A549 (cell line): ENCODE measurements at regions not wholly inside any gene's neighbourhood (a gene's known extent, or its start where the extent isn't known, plus 50 kb on each side); places are given as distances from the start of the nearest gene placed in this dataset.

ENCODE experiments used
- ATAC-seq, 2 experiments: fragments of 200-7000 bp in 1 of 2; fragments of >200 bp in 1 of 2; cut with Nextera tagmentation in 1 of 2; cut with Tn5 transposase in 1 of 2; 3 replicates each; pipeline versions ENCODE4 v1.8.0 to v1.9.1; 2018 to 2020; ENCODE audit warnings: mild to moderate bottlenecking in 1 of 2, moderate library complexity in 1 of 2
- CTCF ChIA-PET: fragments of 300-600 bp; sonication (Branson Sonifier 250); formaldehyde crosslinking; extraction: SDS; loops from one replicate; lab custom pipeline; 2021; ENCODE audit warnings: antibody characterized with exemption, inconsistent platforms; lab: Yijun Ruan, JAX
- POLR2A ChIA-PET: fragments of 350-600 bp; formaldehyde crosslinking; extraction: SDS; loops from one replicate; lab custom pipeline; 2021; ENCODE audit warnings: antibody characterized with exemption, inconsistent platforms; lab: Yijun Ruan, JAX
- DNase-seq, 2 experiments: peaks; one replicate each; pipeline versions ENCODE4 v3.0.0 to v3.0.0-alpha.2; 2011 to 2016; ENCODE audit warnings: low read depth in 1 of 2, low spot score in 1 of 2
- FAIRE-seq: peaks from 2 replicates; lab custom pipeline; 2011; peaks lifted over from hg19 to GRCh38; lab: Jason Lieb, UNC
- H3K27ac ChIP-seq, 2 experiments: fragments of >200 bp; sonication (Bioruptor Twin); formaldehyde crosslinking; 3 replicates each; pipeline ENCODE4 v1.5.1; 2016 to 2017
- H3K4me1 ChIP-seq: fragments of >200 bp; sonication (Bioruptor Twin); formaldehyde crosslinking; 3 replicates; pipeline ENCODE4 v1.6.1; 2016
- H3K4me2 ChIP-seq: fragments of >200 bp; sonication (Bioruptor Twin); formaldehyde crosslinking; 3 replicates; pipeline ENCODE4 v1.6.1; 2016
- H3K4me3 ChIP-seq: fragments of >200 bp; sonication (Bioruptor Twin); formaldehyde crosslinking; 3 replicates; pipeline ENCODE4 v1.5.1; 2016
- H3K9me3 ChIP-seq: fragments of >200 bp; sonication (Bioruptor Twin); formaldehyde crosslinking; 3 replicates; pipeline ENCODE4 v1.6.1; 2016
- BHLHE40 ChIP-seq: IDR thresholded peaks from 2 replicates; pipeline ENCODE4 v1.6.1; 2012; ENCODE audit warnings: low read depth, low read length, inconsistent platforms
- CBX2 ChIP-seq: fragments of 200-600 bp; sonication (generic); IDR thresholded peaks from 2 replicates; pipeline ENCODE4 v1.6.1; 2016; ENCODE audit warnings: low read depth, mild to moderate bottlenecking, borderline replicate concordance
- CBX8 ChIP-seq: fragments of 200-600 bp; sonication (generic); IDR thresholded peaks from 2 replicates; pipeline ENCODE4 v1.6.1; 2016
- CHD2 ChIP-seq: fragments of 150-350 bp; IDR thresholded peaks from 2 replicates; pipeline ENCODE4 v1.6.1; 2014; ENCODE audit warnings: low read length; ENCODE audit not compliant: partially characterized antibody
- CHD4 ChIP-seq: fragments of 200-600 bp; sonication (generic); IDR thresholded peaks from 2 replicates; pipeline ENCODE4 v1.6.1; 2016; ENCODE audit warnings: antibody characterized with exemption, mild to moderate bottlenecking, borderline replicate concordance
- E2F6 ChIP-seq: IDR thresholded peaks from 2 replicates; pipeline ENCODE4 v1.6.1; 2012; ENCODE audit warnings: low read depth, borderline replicate concordance
- EHF ChIP-seq: fragments of 250-450 bp; sonication (Bioruptor Pico); IDR thresholded peaks from 2 replicates; pipeline ENCODE4 v1.5.0; 2020; ENCODE audit warnings: mild to moderate bottlenecking
- EP300 ChIP-seq, 2 experiments: fragments of >200 bp; sonication (Bioruptor Twin); formaldehyde crosslinking; IDR thresholded peaks; 2 replicates in 1 of 2; 3 replicates in 1 of 2; pipeline ENCODE4 v1.6.1; 2016 to 2017
- FOSL2 ChIP-seq, 2 experiments: fragments of 450-650 bp in 1 of 2; fragments of >200 bp in 1 of 2; sonication (Bioruptor Twin) in 1 of 2; formaldehyde crosslinking; IDR thresholded peaks; 2 replicates each; pipeline versions ENCODE4 v1.5.0 to v1.6.1; 2016 to 2020; ENCODE audit warnings: mild to moderate bottlenecking in 1 of 2, moderate library complexity in 1 of 2
- FOXS1 ChIP-seq: fragments of 250-450 bp; sonication (Bioruptor Pico); IDR thresholded peaks from 2 replicates; pipeline ENCODE4 v1.5.0; 2020; ENCODE audit warnings: mild to moderate bottlenecking, moderate library complexity
- HDAC2 ChIP-seq: fragments of 200-600 bp; sonication (generic); IDR thresholded peaks from 2 replicates; pipeline ENCODE4 v1.6.1; 2016
- HOXB5 ChIP-seq: fragments of 250-450 bp; sonication (Bioruptor Pico); IDR thresholded peaks from 2 replicates; pipeline ENCODE4 v1.5.0; 2020; ENCODE audit warnings: mild to moderate bottlenecking, moderate library complexity
- KDM1A ChIP-seq: fragments of 200-600 bp; sonication (generic); IDR thresholded peaks from 2 replicates; pipeline ENCODE4 v1.6.1; 2016; ENCODE audit warnings: low read depth, mild to moderate bottlenecking
- MYC ChIP-seq: IDR thresholded peaks from 2 replicates; pipeline ENCODE4 v1.6.1; 2012; ENCODE audit warnings: mild to moderate bottlenecking, inconsistent platforms, low read length, improper control_type of control experiment, borderline replicate concordance
- NFE2L2 ChIP-seq: fragments of 150-350 bp; conservative IDR thresholded peaks from 2 replicates; pipeline ENCODE4 v1.6.1; 2014; ENCODE audit warnings: low read length
- NPAS2 ChIP-seq: fragments of 250-450 bp; sonication (Bioruptor Pico); IDR thresholded peaks from 2 replicates; pipeline ENCODE4 v1.8.0; 2022; ENCODE audit warnings: mild to moderate bottlenecking, moderate library complexity, borderline replicate concordance
- PBX3 ChIP-seq: IDR thresholded peaks from 2 replicates; pipeline ENCODE4 v1.6.1; 2012
- PHF8 ChIP-seq: fragments of 200-600 bp; sonication (generic); IDR thresholded peaks from 2 replicates; pipeline ENCODE4 v1.6.1; 2016; ENCODE audit warnings: low read depth, mild to moderate bottlenecking, antibody characterized with exemption, moderate library complexity, borderline replicate concordance
- POLR2A ChIP-seq: IDR thresholded peaks from 2 replicates; pipeline ENCODE4 v1.6.1; 2012; ENCODE audit warnings: mild to moderate bottlenecking, low read length
- POLR2AphosphoS2 ChIP-seq: conservative IDR thresholded peaks from 2 replicates; pipeline ENCODE4 v1.6.1; 2012; ENCODE audit warnings: low read length, improper control_type of control experiment, inconsistent platforms
- RCOR1 ChIP-seq: fragments of 150-350 bp; IDR thresholded peaks from 2 replicates; pipeline ENCODE4 v1.6.1; 2014; ENCODE audit warnings: antibody characterized with exemption, low read length, low read depth
- RFX5 ChIP-seq: fragments of 450-650 bp; IDR thresholded peaks from 2 replicates; pipeline ENCODE4 v1.7.1; 2014; ENCODE audit warnings: antibody characterized with exemption, mild to moderate bottlenecking, moderate library complexity
- RNF2 ChIP-seq: fragments of 200-600 bp; sonication (generic); IDR thresholded peaks from 2 replicates; pipeline ENCODE4 v1.6.1; 2016; ENCODE audit warnings: low read depth, mild to moderate bottlenecking, antibody characterized with exemption, moderate library complexity, borderline replicate concordance
- TFCP2L1 ChIP-seq: fragments of 250-450 bp; sonication (Bioruptor Pico); IDR thresholded peaks from 2 replicates; pipeline ENCODE4 v1.5.0; 2021; ENCODE audit warnings: mild to moderate bottlenecking
- ZFP36 ChIP-seq: fragments of 450-650 bp; IDR thresholded peaks from 2 replicates; pipeline ENCODE4 v1.6.1; 2014; ENCODE audit warnings: borderline replicate concordance; ENCODE audit not compliant: partially characterized antibody
- ZNF302 ChIP-seq: fragments of 250-450 bp; sonication (Bioruptor Pico); IDR thresholded peaks from 2 replicates; pipeline ENCODE4 v1.9.0; 2021; ENCODE audit warnings: inconsistent platforms, mild to moderate bottlenecking, moderate library complexity
- ZSCAN20 ChIP-seq: fragments of 250-450 bp; sonication (Bioruptor Pico); IDR thresholded peaks from 2 replicates; pipeline ENCODE4 v1.8.0; 2022; ENCODE audit warnings: mild to moderate bottlenecking, moderate library complexity
- WGBS: methylation state at CpG from one replicate; pipeline ENCODE4 v1.1.6; 2017; ENCODE audit errors: missing lambda C conversion rate; 5-methylcytosine and 5-hydroxymethylcytosine counted together
- TF ChIP-seq, protein P1 (sequence below): fragments of 450-650 bp; IDR thresholded peaks from 2 replicates; pipeline ENCODE4 v1.6.1; 2014; ENCODE audit warnings: antibody characterized with exemption
- TF ChIP-seq, protein P2 (sequence below): fragments of 150-350 bp; IDR thresholded peaks from 2 replicates; pipeline ENCODE4 v1.6.1; 2014; ENCODE audit warnings: low read depth, mild to moderate bottlenecking, low read length
- TF ChIP-seq, protein P3 (sequence below): fragments of >200 bp; sonication (Bioruptor Twin); formaldehyde crosslinking; IDR thresholded peaks from 3 replicates; pipeline ENCODE4 v1.6.1; 2016

GRCh38 chr3:95459706-95460105 lies 1354.7 kb upstream of the EPHA6 start:
- ATAC-seq (no peak), FAIRE-seq (no peak), DNase-seq (no peak)
- POLR2A ChIA-PET = no interaction called here
- Histone ChIP-seq H3K4me1 (no peaks in the 10 kb centered on the region), H3K27ac (no peak overlapping the region), H3K4me3 (no peak overlapping the region), H3K9me3 (no peaks in the 10 kb centered on the region), H3K4me2 (no peak overlapping the region)
- CTCF ChIA-PET = no interaction called here
- WGBS = 41% methylated on average over 3 of the region's 3 CpGs
- TF ChIP-seq POLR2A (no peak), HDAC2 (no peak), EHF (CRISPR knock-in tag) (no peak), CBX8 (no peak), RFX5 (no peak), ZFP36 (no peak), NFE2L2 (no peak), RNF2 (no peak), PBX3 (no peak), RCOR1 (no peak), ZNF302 (no peak), MYC (no peak), KDM1A (no peak), PHF8 (no peak)
- TF ChIP-seq, protein P1, sequence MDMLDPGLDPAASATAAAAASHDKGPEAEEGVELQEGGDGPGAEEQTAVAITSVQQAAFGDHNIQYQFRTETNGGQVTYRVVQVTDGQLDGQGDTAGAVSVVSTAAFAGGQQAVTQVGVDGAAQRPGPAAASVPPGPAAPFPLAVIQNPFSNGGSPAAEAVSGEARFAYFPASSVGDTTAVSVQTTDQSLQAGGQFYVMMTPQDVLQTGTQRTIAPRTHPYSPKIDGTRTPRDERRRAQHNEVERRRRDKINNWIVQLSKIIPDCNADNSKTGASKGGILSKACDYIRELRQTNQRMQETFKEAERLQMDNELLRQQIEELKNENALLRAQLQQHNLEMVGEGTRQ = no peak

DNA sequence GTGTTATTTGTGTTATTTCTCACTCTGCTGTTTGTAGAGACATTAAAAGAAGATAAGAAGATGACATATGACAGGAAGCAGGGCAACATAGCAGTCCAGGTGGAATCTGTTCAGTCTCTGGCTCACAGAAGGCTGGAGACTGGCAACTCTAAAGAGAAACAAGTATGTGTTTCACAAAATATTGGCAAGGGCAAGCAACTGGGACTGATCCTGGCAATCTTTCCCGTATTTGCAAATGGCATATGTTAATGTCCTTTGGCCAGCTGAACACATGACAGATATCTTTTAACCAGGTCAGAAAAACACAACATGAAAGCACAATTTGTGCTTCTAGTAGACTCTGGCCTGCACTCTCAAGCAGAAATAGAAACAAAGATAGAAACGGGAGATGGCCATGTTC lies 1354.1 kb upstream of the EPHA6 start:
- Histone ChIP-seq H3K9me3 (no peaks in the 10 kb centered on the region), H3K4me3 (no peak overlapping the region), H3K27ac (no peak overlapping the region), H3K4me1 (no peaks in the 10 kb centered on the region), H3K4me2 (no peak overlapping the region)
- ATAC-seq (no peak), FAIRE-seq (no peak), DNase-seq (no peak)
- 43% methylated on average over 2 of the region's 2 CpGs for WGBS
- TF ChIP-seq ZSCAN20 (CRISPR knock-in tag) (no peak), HOXB5 (no peak), CHD2 (no peak), CBX2 (no peak), E2F6 (no peak), NPAS2 (no peak), EP300 (IDR thresholded peaks at IDR 0.05) (no peak), PHF8 (no peak)
- CTCF ChIA-PET = no interaction called here
- POLR2A ChIA-PET = no interaction called here

- H3K9me3 ChIP-seq = no peaks in the 10 kb centered on the region
- 62% methylated on average over 5 of the region's 5 CpGs for WGBS
- no peak overlapping the region for H3K4me3 ChIP-seq
- POLR2A ChIA-PET = no interaction called here
- DNase-seq (no peak), FAIRE-seq (no peak), ATAC-seq (no peak)
- H3K4me1 ChIP-seq = no peaks in the 10 kb centered on the region
- CTCF ChIA-PET = no interaction called here
- H3K4me2 ChIP-seq = no peak overlapping the region
- H3K27ac ChIP-seq = no peak overlapping the region
- TF ChIP-seq TFCP2L1 (no peak), BHLHE40 (no peak), EHF (CRISPR knock-in tag) (no peak), MYC (no peak), RCOR1 (no peak), E2F6 (no peak), POLR2AphosphoS2 (no peak), PBX3 (no peak), RFX5 (no peak), FOXS1 (CRISPR knock-in tag) (no peak), FOSL2 (IDR thresholded peaks at IDR 0.05) (no peak), FOSL2 (CRISPR knock-in tag; IDR thresholded peaks at IDR 0.05) (no peak), CHD4 (no peak)
- TF ChIP-seq, protein P2, sequence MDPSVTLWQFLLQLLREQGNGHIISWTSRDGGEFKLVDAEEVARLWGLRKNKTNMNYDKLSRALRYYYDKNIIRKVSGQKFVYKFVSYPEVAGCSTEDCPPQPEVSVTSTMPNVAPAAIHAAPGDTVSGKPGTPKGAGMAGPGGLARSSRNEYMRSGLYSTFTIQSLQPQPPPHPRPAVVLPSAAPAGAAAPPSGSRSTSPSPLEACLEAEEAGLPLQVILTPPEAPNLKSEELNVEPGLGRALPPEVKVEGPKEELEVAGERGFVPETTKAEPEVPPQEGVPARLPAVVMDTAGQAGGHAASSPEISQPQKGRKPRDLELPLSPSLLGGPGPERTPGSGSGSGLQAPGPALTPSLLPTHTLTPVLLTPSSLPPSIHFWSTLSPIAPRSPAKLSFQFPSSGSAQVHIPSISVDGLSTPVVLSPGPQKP = no peak
- TF ChIP-seq, protein P3, sequence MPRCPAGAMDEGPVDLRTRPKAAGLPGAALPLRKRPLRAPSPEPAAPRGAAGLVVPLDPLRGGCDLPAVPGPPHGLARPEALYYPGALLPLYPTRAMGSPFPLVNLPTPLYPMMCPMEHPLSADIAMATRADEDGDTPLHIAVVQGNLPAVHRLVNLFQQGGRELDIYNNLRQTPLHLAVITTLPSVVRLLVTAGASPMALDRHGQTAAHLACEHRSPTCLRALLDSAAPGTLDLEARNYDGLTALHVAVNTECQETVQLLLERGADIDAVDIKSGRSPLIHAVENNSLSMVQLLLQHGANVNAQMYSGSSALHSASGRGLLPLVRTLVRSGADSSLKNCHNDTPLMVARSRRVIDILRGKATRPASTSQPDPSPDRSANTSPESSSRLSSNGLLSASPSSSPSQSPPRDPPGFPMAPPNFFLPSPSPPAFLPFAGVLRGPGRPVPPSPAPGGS = no peak
Measured at GRCh38 chr3:95462161-95462560, 1352.2 kb upstream of the EPHA6 start.
